ENCODE measurements at regions not wholly inside any gene's neighbourhood (a gene's known extent, or its start where the extent isn't known, plus 50 kb on each side); places are given as distances from the start of the nearest gene placed in this dataset.

- TF ChIP-seq CTCF (IDR thresholded peaks at IDR 0.05) (no peak), POLR2A (IDR thresholded peaks at IDR 0.05) (no peak)
These were observed 446.7 kb upstream of the GBE1 start for GRCh38 chr3:82208002-82208710.

Measured in testis (tissue), 2 donors.